Activated naive CD4-positive, alpha-beta T cell treated with anti-CD3 and anti-CD28 coated beads, Interleukin-2, amount 50 U/mL, for 24 hours (primary cell): ENCODE measurements at regions not wholly inside any gene's neighbourhood (a gene's known extent, or its start where the extent isn't known, plus 50 kb on each side); places are given as distances from the start of the nearest gene placed in this dataset.

Experiments
- H3K27ac Mint-ChIP-seq: one replicate; pipeline ENCODE4 v1.8.0; 2021; ENCODE audit warnings: mild to moderate bottlenecking, mixed read lengths
- H3K27me3 Mint-ChIP-seq: one replicate; pipeline ENCODE4 v1.8.0; 2021; ENCODE audit warnings: mixed read lengths
- H3K36me3 Mint-ChIP-seq: one replicate; pipeline ENCODE4 v1.8.0; 2021; ENCODE audit warnings: mixed read lengths
- H3K4me1 Mint-ChIP-seq: one replicate; pipeline ENCODE4 v1.8.0; 2021; ENCODE audit warnings: mixed read lengths
- H3K4me3 Mint-ChIP-seq: one replicate; pipeline ENCODE4 v1.8.0; 2021; ENCODE audit warnings: mild to moderate bottlenecking, mixed read lengths
- H3K9me3 Mint-ChIP-seq: one replicate; pipeline ENCODE4 v1.8.0; 2021; ENCODE audit warnings: mixed read lengths

GRCh38 chr5:2029206-2029605 is 146.5 kb upstream of the IRX4 start:
- Mint-ChIP-seq H3K4me1 (no peaks in the 10 kb centered on the region), H3K4me3 (no peak overlapping the region), H3K36me3 (no peaks in the 10 kb centered on the region), H3K9me3 (peaks cover 4% of the 10 kb centered on the region), H3K27me3 (peaks cover 31% of the 10 kb centered on the region), H3K27ac (no peak overlapping the region)

GRCh38 chr5:2027790-2028189 is 145.1 kb upstream of the IRX4 start:
- Mint-ChIP-seq H3K27ac (no peak overlapping the region), H3K9me3 (no peaks in the 10 kb centered on the region), H3K4me1 (no peaks in the 10 kb centered on the region), H3K27me3 (peaks cover 30% of the 10 kb centered on the region), H3K36me3 (no peaks in the 10 kb centered on the region), H3K4me3 (no peak overlapping the region)

DNA sequence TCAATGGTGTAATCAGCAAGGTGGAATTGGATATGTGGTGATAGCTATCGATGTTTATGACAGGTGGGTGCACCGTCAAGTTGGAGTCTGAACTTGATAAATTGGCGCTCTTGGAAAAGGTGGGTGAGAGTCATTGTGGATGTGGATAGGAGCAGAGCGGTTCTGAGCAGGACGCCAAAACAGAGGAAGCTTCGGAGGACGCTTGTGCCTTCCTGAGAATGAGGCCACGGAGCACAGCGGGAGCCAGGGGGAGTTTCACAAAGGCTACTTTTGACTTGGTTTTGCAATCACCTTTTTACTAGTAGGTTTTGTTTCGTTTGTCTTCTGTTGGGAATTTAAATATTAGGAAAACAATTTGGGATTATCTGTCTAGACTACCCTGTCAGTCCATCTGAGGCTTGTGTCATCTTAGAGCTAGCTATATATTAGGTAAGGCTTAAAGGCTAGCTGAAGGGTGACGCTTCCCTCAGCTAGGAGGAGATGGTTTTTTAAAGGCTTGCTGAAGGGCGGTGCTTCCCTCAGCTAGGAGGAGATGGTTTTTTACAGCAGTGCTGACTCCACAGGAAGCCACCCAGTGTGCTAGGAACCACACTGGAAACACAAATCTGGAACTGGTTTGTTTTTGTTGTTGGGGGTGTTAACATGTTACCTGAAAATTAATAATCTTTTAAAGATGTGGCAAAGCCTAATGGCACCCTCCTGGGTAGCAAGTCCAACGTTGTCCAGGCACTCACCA is 142.4 kb upstream of the IRX4 start:
- Mint-ChIP-seq H3K9me3 (no peaks in the 10 kb centered on the region), H3K4me3 (no peak overlapping the region), H3K4me1 (no peaks in the 10 kb centered on the region), H3K27ac (no peak overlapping the region), H3K36me3 (no peaks in the 10 kb centered on the region), H3K27me3 (peaks cover 32% of the 10 kb centered on the region)

- Mint-ChIP-seq H3K27ac (no peak overlapping the region), H3K27me3 (peaks cover 27% of the 10 kb centered on the region), H3K36me3 (no peaks in the 10 kb centered on the region), H3K9me3 (no peaks in the 10 kb centered on the region), H3K4me3 (no peak overlapping the region), H3K4me1 (no peaks in the 10 kb centered on the region)
These were observed 140.5 kb upstream of the IRX4 start for GRCh38 chr5:2023196-2023595.

DNA sequence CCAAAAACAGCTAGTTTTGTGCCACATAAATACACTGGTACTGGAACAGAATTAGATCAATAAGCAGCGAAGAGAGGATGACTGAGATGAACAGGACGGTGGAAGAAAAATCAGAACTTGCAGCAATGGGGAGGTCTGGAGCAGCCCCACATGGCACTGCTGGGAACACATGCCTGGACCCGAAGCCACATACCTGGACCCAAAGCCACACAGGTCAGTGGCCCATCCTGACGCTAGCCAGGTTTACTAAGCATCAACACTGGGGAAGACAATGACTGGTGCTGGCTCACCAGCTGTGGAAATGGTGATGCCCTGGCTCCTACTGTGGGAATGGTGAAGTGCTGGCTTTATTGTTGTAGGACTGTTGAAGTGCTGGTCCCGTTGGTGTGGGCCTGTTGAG is 139.7 kb upstream of the IRX4 start:
- Mint-ChIP-seq H3K4me1 (no peaks in the 10 kb centered on the region), H3K4me3 (no peak overlapping the region), H3K9me3 (no peaks in the 10 kb centered on the region), H3K36me3 (no peaks in the 10 kb centered on the region), H3K27me3 (peaks cover 24% of the 10 kb centered on the region), H3K27ac (no peak overlapping the region)

- no peaks in the 10 kb centered on the region for H3K4me1 Mint-ChIP-seq
These were observed 138.9 kb upstream of the IRX4 start for GRCh38 chr5:2021484-2022176.

GRCh38 chr5:2020730-2021129 is 138.0 kb upstream of the IRX4 start:
- Mint-ChIP-seq H3K9me3 (no peaks in the 10 kb centered on the region), H3K4me1 (no peaks in the 10 kb centered on the region), H3K4me3 (no peak overlapping the region), H3K27me3 (peaks cover 18% of the 10 kb centered on the region), H3K36me3 (no peaks in the 10 kb centered on the region), H3K27ac (no peak overlapping the region)

More at GRCh38 chr5:2021484-2022176, 138.9 kb upstream of the IRX4 start:
- no peak overlapping the region for H3K27ac Mint-ChIP-seq
- peaks cover 24% of the 10 kb centered on the region for H3K27me3 Mint-ChIP-seq
- no peaks in the 10 kb centered on the region for H3K9me3 Mint-ChIP-seq
- no peaks in the 10 kb centered on the region for H3K36me3 Mint-ChIP-seq
- no peak overlapping the region for H3K4me3 Mint-ChIP-seq

DNA sequence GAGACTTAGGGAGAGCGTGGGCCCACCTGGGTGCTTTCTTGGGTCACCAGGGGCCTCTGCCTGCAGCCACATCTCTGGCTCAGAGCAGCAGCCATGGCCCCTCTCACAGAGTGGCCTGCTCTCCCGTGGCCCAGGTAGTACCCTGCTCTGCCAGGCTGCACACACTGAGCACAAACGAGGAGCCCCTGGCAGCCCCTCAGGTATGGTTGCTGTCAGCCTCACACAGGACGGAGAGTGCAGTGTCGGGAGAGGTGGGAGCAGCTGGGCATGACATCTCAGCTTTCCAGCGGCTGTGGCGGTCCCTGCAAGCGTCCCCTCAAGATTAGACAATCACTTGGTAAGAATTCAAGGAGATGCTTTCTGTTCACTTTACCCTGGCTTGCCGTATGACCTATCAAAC is 137.0 kb upstream of the IRX4 start:
- Mint-ChIP-seq H3K36me3 (no peaks in the 10 kb centered on the region), H3K4me1 (no peaks in the 10 kb centered on the region), H3K27ac (no peak overlapping the region), H3K9me3 (no peaks in the 10 kb centered on the region), H3K27me3 (peaks cover 14% of the 10 kb centered on the region), H3K4me3 (no peak overlapping the region)

DNA sequence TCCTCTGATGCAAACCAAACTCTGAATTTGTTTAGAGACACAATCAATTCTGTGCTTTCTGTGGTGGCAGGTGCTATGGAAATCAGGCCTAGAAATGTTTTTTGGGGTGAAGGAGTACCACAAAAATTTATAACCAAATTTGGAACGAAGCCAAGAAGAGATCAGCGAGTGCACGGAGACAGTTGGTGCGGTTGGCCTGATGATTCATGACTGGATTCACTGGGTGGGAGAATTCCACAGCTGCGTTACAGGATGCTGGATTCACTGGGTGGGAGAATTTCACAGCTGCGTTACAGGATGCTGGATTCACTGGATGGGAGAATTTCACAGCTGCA is 135.6 kb upstream of the IRX4 start:
- no peaks in the 10 kb centered on the region for H3K9me3 Mint-ChIP-seq
- no peak overlapping the region for H3K4me3 Mint-ChIP-seq
- H3K36me3 Mint-ChIP-seq = no peaks in the 10 kb centered on the region
- H3K4me1 Mint-ChIP-seq = no peaks in the 10 kb centered on the region
- H3K27me3 Mint-ChIP-seq = peaks cover 16% of the 10 kb centered on the region
- no peak overlapping the region for H3K27ac Mint-ChIP-seq

- H3K27me3 Mint-ChIP-seq = peaks cover 12% of the 10 kb centered on the region
- no peaks in the 10 kb centered on the region for H3K4me1 Mint-ChIP-seq
- no peaks in the 10 kb centered on the region for H3K9me3 Mint-ChIP-seq
- no peak overlapping the region for H3K27ac Mint-ChIP-seq
- no peak overlapping the region for H3K4me3 Mint-ChIP-seq
- no peaks in the 10 kb centered on the region for H3K36me3 Mint-ChIP-seq
These were observed 135.0 kb upstream of the IRX4 start for GRCh38 chr5:2017540-2018389.

- no peaks in the 10 kb centered on the region for H3K4me1 Mint-ChIP-seq
- H3K27ac Mint-ChIP-seq = no peak overlapping the region
- H3K9me3 Mint-ChIP-seq = no peaks in the 10 kb centered on the region
- no peak overlapping the region for H3K4me3 Mint-ChIP-seq
- H3K27me3 Mint-ChIP-seq = peaks cover 5% of the 10 kb centered on the region
- no peaks in the 10 kb centered on the region for H3K36me3 Mint-ChIP-seq
These were observed 133.2 kb upstream of the IRX4 start for GRCh38 chr5:2015961-2016360.

DNA sequence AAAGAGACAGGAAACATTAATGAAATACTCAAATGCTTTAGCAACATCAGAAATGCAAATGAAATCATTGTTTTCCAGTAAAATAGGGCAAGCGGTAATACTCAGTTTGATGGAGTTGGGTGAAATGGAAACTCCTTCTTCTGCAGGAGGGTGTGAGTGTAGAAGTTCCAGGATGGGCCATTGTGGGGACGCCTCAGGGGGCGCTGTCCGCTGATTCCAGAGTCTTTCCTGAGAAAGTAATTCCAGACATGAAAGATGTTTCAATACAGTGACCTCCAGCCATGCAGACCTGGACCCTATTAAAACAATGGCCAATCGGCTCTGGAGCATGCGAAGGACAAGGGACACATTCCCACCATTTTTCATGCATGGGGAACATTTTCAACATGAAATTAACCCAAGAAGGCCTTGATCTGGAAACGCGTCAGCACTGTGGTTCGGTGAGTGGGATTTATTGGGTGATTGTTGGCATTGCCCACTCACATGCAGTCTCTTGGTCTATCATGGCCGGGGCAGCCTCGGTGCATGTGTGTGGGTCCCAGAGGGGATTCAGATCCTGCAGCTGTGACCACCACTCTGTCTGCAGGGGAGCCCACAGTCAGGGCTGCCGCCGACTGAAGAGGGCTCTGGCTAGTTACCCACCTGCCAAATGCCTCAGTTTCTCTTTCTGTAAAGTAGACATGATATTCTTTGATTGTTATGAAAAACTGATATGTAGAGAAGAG is 132.6 kb upstream of the IRX4 start:
- no peaks in the 10 kb centered on the region for H3K36me3 Mint-ChIP-seq
- no peaks in the 10 kb centered on the region for H3K9me3 Mint-ChIP-seq

DNA sequence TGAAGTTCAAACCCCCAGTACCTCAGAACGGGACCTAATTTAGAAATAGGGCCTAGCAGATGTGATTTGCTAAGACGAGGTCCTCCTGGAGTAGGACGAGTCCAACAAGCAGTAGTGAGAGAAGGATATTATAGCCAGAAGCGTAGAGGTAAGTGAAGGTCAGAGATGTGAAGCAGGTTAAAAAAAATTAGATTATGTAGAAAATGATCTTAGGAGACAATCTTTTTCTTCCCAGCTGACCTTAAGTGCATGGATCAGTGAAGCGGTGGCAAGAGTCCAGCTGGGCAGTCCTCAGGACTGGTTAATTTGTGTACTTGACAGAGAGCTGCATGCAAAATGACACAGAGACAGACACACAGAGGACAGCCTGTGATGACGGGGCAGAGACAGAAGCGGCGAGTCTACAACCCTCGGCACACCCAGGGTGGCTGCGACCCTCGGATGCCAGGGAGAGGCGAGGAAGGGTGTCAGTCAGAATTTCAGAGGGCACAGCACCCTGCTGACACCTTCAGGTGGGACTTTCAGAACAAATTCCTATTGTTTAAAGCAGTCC is 131.4 kb upstream of the IRX4 start:
- Mint-ChIP-seq H3K4me3 (no peak overlapping the region), H3K4me1 (no peaks in the 10 kb centered on the region), H3K9me3 (no peaks in the 10 kb centered on the region), H3K36me3 (no peaks in the 10 kb centered on the region), H3K27ac (no peak overlapping the region), H3K27me3 (peaks cover 3% of the 10 kb centered on the region)

More for the DNA sequence above, 132.6 kb upstream of the IRX4 start:
- H3K27me3 Mint-ChIP-seq = peaks cover 4% of the 10 kb centered on the region
- no peak overlapping the region for H3K4me3 Mint-ChIP-seq
- H3K4me1 Mint-ChIP-seq = no peaks in the 10 kb centered on the region
- H3K27ac Mint-ChIP-seq = no peak overlapping the region

DNA sequence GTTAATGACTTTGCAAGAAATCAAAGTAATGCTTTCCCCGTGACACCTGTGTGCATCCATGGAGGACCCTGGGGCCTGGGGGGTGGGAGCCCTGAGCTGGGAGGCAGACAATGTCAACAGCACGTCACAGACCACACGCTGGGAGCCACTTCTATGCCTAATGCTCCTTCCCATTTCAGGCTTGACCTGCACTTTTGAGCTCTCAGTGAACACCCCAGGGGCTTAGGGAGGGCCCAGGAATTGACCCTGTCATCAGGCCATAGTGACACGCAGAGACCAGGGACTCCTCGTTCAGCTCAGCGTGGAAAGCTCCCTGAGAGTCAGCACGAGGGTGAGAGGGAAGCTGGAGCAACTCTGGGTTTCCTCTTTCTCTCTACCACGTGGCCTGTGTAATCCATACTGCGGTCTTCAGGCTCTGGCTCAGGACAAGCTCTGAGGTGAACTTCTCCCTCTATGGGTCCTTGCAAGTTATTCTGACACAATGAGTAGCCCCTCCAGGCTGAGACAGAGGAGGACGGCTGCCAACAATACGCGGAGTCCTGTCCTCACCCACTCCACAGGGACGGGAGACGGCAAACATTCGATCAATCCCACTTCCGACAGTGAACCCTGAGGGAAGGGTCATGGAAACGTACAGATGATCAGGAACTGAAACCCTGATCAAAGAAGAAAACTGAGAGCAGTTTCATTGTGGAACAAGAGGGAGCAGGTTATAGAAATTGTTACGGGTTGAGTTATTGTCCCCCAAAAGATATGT is 130.8 kb upstream of the IRX4 start:
- Mint-ChIP-seq H3K4me3 (no peak overlapping the region), H3K27ac (no peak overlapping the region), H3K4me1 (no peaks in the 10 kb centered on the region), H3K27me3 (peaks cover 5% of the 10 kb centered on the region), H3K9me3 (no peaks in the 10 kb centered on the region), H3K36me3 (no peaks in the 10 kb centered on the region)

DNA sequence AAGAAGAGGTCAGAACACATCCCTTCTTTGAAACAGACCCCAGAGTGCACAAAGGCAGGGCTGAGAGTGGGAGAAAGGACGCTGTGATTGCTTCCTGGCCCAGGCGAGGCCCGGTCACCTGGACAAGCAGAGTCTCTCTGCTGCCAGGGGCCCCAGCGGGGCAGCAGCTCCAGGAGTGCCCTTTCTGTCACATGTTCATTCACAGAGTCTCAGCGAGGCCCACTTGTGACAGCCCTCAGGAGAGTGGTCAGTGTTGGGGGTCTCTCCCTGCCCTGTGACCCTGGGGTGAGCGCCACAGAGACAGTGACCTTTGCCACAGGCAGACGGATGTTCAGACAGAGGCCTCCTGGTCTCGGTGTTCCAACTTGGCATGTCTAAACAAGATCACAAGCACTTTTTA is 130.2 kb upstream of the IRX4 start:
- Mint-ChIP-seq H3K9me3 (no peaks in the 10 kb centered on the region), H3K4me1 (no peaks in the 10 kb centered on the region), H3K4me3 (no peak overlapping the region), H3K27ac (no peak overlapping the region), H3K36me3 (no peaks in the 10 kb centered on the region), H3K27me3 (peaks cover 5% of the 10 kb centered on the region)
